Spinal cord (tissue), 9 donors: ENCODE measurements at regions not wholly inside any gene's neighbourhood (a gene's known extent, or its start where the extent isn't known, plus 50 kb on each side); places are given as distances from the start of the nearest gene placed in this dataset.
"Not testable (repeated sequence)": the region's sequence is repeated elsewhere in the genome, so short reads cannot be mapped to it uniquely, and the experiment has no call there.

Source experiments
- DNase-seq, 6 donors: peaks; one replicate each; pipeline versions ENCODE4 v3.0.0 to v3.0.0-alpha.2; 2013 to 2015; ENCODE audit warnings: low spot score in 6 of 6, low read depth in 4 of 6
- H3K27ac ChIP-seq: one replicate; pipeline ENCODE4 v1.5.1; 2013; ENCODE audit warnings: low read depth, low read length, control low read depth
- H3K27me3 ChIP-seq: one replicate; pipeline ENCODE4 v1.6.1; 2013; ENCODE audit warnings: low read length; ENCODE audit not compliant: control insufficient read depth, insufficient read depth
- H3K36me3 ChIP-seq: one replicate; pipeline ENCODE4 v1.6.1; 2013; ENCODE audit warnings: low read length; ENCODE audit not compliant: control insufficient read depth, insufficient read depth
- H3K4me1 ChIP-seq: one replicate; pipeline ENCODE4 v1.6.1; 2013; ENCODE audit warnings: low read length; ENCODE audit not compliant: control insufficient read depth, insufficient read depth
- H3K4me3 ChIP-seq: one replicate; pipeline ENCODE4 v1.5.1; 2013; ENCODE audit warnings: low read depth, low read length, control low read depth
- H3K9me3 ChIP-seq: one replicate; pipeline ENCODE4 v1.6.1; 2013; ENCODE audit warnings: low read length; ENCODE audit not compliant: control insufficient read depth, insufficient read depth
- WGBS: methylation state at CpG from one replicate; pipeline ENCODE4 v1.1.5; 2013; ENCODE audit warnings: missing lambda C conversion rate; ENCODE audit not compliant: insufficient coverage; 5-methylcytosine and 5-hydroxymethylcytosine counted together
- donor health status: healthy.

- no peak overlapping the region for H3K4me3 ChIP-seq
- DNase-seq, result no peak
- 0% methylated on average over 1 of the region's 6 CpGs for WGBS
- no peaks in the 10 kb centered on the region for H3K4me1 ChIP-seq
- no peak overlapping the region for H3K27ac ChIP-seq
- no peaks in the 10 kb centered on the region for H3K27me3 ChIP-seq
- no peaks in the 10 kb centered on the region for H3K36me3 ChIP-seq
- H3K9me3 ChIP-seq, result no peaks in the 10 kb centered on the region
These were observed 118.0 kb downstream of the KCNE4 start for GRCh38 chr2:223169830-223170605.

- no peaks in the 10 kb centered on the region for H3K4me1 ChIP-seq
- 100% methylated on average over 1 of the region's 2 CpGs for WGBS
- no peaks in the 10 kb centered on the region for H3K36me3 ChIP-seq
- no peaks in the 10 kb centered on the region for H3K9me3 ChIP-seq
- H3K27me3 ChIP-seq, result no peaks in the 10 kb centered on the region
- no peak for DNase-seq
- H3K27ac ChIP-seq, result no peak overlapping the region
- no peak overlapping the region for H3K4me3 ChIP-seq
These were observed 125.0 kb downstream of the KCNE4 start for GRCh38 chr2:223176970-223177369.

- DNase-seq, result peak in 1 of 6 donors; percentile 40
- H3K27me3 ChIP-seq, result no peaks in the 10 kb centered on the region
- WGBS, result no CpG with 5 or more reads among the region's 2 CpGs
- no peak overlapping the region for H3K4me3 ChIP-seq
- no peaks in the 10 kb centered on the region for H3K9me3 ChIP-seq
- H3K36me3 ChIP-seq, result no peaks in the 10 kb centered on the region
- no peak overlapping the region for H3K27ac ChIP-seq
- H3K4me1 ChIP-seq, result no peaks in the 10 kb centered on the region
These were observed 128.5 kb downstream of the KCNE4 start for GRCh38 chr2:223180463-223180862.

GRCh38 chr2:223181561-223181960, 129.6 kb downstream of the KCNE4 start:
- Histone ChIP-seq H3K27me3 (no peaks in the 10 kb centered on the region), H3K4me1 (no peaks in the 10 kb centered on the region), H3K4me3 (no peak overlapping the region), H3K27ac (no peak overlapping the region), H3K9me3 (no peaks in the 10 kb centered on the region), H3K36me3 (no peaks in the 10 kb centered on the region)
- DNase-seq, result peak in 2 of 6 donors; percentile 17 to 33
- no CpG with 5 or more reads among the region's 1 CpG for WGBS

GRCh38 chr2:223182356-223182755, 130.4 kb downstream of the KCNE4 start:
- Histone ChIP-seq H3K4me1 (no peaks in the 10 kb centered on the region), H3K27ac (no peak overlapping the region), H3K4me3 (no peak overlapping the region), H3K9me3 (no peaks in the 10 kb centered on the region), H3K36me3 (no peaks in the 10 kb centered on the region), H3K27me3 (no peaks in the 10 kb centered on the region)
- no peak for DNase-seq
- WGBS, result 100% methylated on average over 1 of the region's 2 CpGs

- 100% methylated on average over 1 of the region's 4 CpGs for WGBS
- DNase-seq, result no peak
These were observed 133.6 kb downstream of the KCNE4 start for GRCh38 chr2:223185638-223186037.

GRCh38 chr2:223187256-223187655, 135.3 kb downstream of the KCNE4 start:
- no peaks in the 10 kb centered on the region for H3K4me1 ChIP-seq
- no peaks in the 10 kb centered on the region for H3K9me3 ChIP-seq
- H3K27me3 ChIP-seq, result no peaks in the 10 kb centered on the region
- no peak overlapping the region for H3K4me3 ChIP-seq
- no peak for DNase-seq
- WGBS, result 94% methylated on average over 3 of the region's 3 CpGs
- no peak overlapping the region for H3K27ac ChIP-seq
- no peaks in the 10 kb centered on the region for H3K36me3 ChIP-seq

More at GRCh38 chr2:223185638-223186037, 133.6 kb downstream of the KCNE4 start:
- H3K9me3 ChIP-seq, result no peaks in the 10 kb centered on the region
- no peaks in the 10 kb centered on the region for H3K27me3 ChIP-seq
- no peak overlapping the region for H3K4me3 ChIP-seq
- no peaks in the 10 kb centered on the region for H3K4me1 ChIP-seq
- H3K27ac ChIP-seq, result no peak overlapping the region
- no peaks in the 10 kb centered on the region for H3K36me3 ChIP-seq

GRCh38 chr2:223190561-223191206, 138.7 kb downstream of the KCNE4 start:
- H3K4me1 ChIP-seq, H3K36me3 ChIP-seq, H3K27ac ChIP-seq, H3K27me3 ChIP-seq, H3K4me3 ChIP-seq, H3K9me3 ChIP-seq, DNase-seq: not testable (repeated sequence)
- WGBS, result 50% methylated on average over 2 of the region's 10 CpGs

GRCh38 chr2:223196331-223196730, 144.3 kb downstream of the KCNE4 start:
- Histone ChIP-seq H3K36me3 (no peaks in the 10 kb centered on the region), H3K27ac (no peak overlapping the region), H3K27me3 (no peaks in the 10 kb centered on the region), H3K4me3 (no peak overlapping the region), H3K4me1 (no peaks in the 10 kb centered on the region), H3K9me3 (no peaks in the 10 kb centered on the region)
- WGBS, result 92% methylated on average over 5 of the region's 5 CpGs
- no peak for DNase-seq

GRCh38 chr2:223197046-223197445, 145.1 kb downstream of the KCNE4 start:
- Histone ChIP-seq H3K27ac (no peak overlapping the region), H3K4me3 (no peak overlapping the region), H3K4me1 (no peaks in the 10 kb centered on the region), H3K27me3 (no peaks in the 10 kb centered on the region), H3K36me3 (no peaks in the 10 kb centered on the region), H3K9me3 (no peaks in the 10 kb centered on the region)
- WGBS, result 71% methylated on average over 2 of the region's 2 CpGs
- no peak for DNase-seq
